Mesothelial cell of epicardium (in vitro differentiated cells): ENCODE measurements at regions not wholly inside any gene's neighbourhood (a gene's known extent, or its start where the extent isn't known, plus 50 kb on each side); places are given as distances from the start of the nearest gene placed in this dataset.
"Not testable (repeated sequence)": the region's sequence is repeated elsewhere in the genome, so short reads cannot be mapped to it uniquely, and the experiment has no call there.

Experiments used
- DNase-seq, 2 experiments: peaks; one replicate each; pipeline ENCODE4 v3.0.0; 2021; ENCODE audit warnings: low spot score in 2 of 2; ENCODE audit not compliant: unreplicated experiment in 2 of 2
- H3K27ac Mint-ChIP-seq: 2 replicates; pipeline ENCODE4 v1.8.0; 2021; ENCODE audit warnings: mixed read lengths
- H3K27me3 Mint-ChIP-seq: 2 replicates; pipeline ENCODE4 v1.8.0; 2021; ENCODE audit warnings: low read depth, mixed read lengths
- H3K36me3 Mint-ChIP-seq: 2 replicates; pipeline ENCODE4 v1.8.0; 2021; ENCODE audit warnings: mixed read lengths
- H3K4me1 Mint-ChIP-seq: 2 replicates; pipeline ENCODE4 v1.8.0; 2021; ENCODE audit warnings: mixed read lengths
- H3K4me3 Mint-ChIP-seq: 2 replicates; pipeline ENCODE4 v1.8.0; 2021; ENCODE audit warnings: mild to moderate bottlenecking, moderate library complexity, mixed read lengths
- H3K9me3 Mint-ChIP-seq: 2 replicates; pipeline ENCODE4 v1.8.0; 2021; ENCODE audit warnings: mixed read lengths
- TF ChIP-seq, protein P1 (sequence below): fragments of 200-600 bp; sonication (generic); IDR thresholded peaks from one replicate; pipeline ENCODE4 v1.5.0; 2021; ENCODE audit warnings: antibody characterized with exemption; ENCODE audit not compliant: unreplicated experiment

DNA sequence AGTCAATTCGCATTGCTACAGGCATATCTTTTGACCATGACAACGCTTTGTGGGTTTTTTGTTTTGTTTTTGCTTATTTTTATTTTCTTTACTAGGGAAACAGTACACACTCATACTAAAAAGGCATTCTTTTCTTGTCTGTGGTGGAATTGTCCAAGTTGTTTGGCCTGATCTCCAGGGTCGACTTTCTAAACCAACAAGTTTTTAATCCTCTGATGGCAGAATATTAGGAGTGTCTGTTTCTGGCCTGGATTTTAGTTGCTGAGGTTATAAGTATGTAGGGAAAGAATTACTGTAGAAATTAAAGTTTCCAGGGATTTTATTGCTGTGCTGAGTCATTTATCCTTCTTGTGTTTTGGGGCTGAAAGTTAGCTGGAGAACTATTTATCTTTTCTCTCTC is 218.5 kb downstream of the TAF11L14 start:
- Mint-ChIP-seq H3K4me1 (peaks cover 8% of the 10 kb centered on the region), H3K4me3 (no peak overlapping the region), H3K36me3 (no peaks in the 10 kb centered on the region), H3K27ac (no peak overlapping the region), H3K27me3 (no peaks in the 10 kb centered on the region), H3K9me3 (no peaks in the 10 kb centered on the region)
- TF ChIP-seq, protein P1, sequence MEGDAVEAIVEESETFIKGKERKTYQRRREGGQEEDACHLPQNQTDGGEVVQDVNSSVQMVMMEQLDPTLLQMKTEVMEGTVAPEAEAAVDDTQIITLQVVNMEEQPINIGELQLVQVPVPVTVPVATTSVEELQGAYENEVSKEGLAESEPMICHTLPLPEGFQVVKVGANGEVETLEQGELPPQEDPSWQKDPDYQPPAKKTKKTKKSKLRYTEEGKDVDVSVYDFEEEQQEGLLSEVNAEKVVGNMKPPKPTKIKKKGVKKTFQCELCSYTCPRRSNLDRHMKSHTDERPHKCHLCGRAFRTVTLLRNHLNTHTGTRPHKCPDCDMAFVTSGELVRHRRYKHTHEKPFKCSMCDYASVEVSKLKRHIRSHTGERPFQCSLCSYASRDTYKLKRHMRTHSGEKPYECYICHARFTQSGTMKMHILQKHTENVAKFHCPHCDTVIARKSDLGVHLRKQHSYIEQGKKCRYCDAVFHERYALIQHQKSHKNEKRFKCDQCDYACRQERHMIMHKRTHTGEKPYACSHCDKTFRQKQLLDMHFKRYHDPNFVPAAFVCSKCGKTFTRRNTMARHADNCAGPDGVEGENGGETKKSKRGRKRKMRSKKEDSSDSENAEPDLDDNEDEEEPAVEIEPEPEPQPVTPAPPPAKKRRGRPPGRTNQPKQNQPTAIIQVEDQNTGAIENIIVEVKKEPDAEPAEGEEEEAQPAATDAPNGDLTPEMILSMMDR = no peak
- DNase-seq = no peak

DNA sequence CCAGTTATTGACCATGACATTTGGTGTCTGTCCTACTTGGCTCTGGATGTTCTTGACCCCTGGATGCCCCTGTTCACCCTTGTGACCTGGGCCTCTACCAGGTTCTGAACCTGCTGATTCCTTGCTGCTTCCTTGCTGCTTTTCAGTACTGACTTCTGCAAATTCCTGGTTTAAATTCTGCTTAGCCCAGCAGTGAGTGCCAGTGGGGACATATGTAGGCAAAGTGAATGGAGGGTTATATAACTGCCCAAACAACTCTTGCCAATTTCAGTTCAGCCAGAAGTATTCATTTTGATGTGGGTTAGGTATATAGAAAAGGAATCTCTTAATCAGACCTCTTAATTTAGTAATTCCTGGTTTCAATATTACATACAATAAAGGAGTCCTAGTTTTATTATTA is 220.6 kb downstream of the TAF11L14 start:
- Mint-ChIP-seq H3K4me3 (no peak overlapping the region), H3K9me3 (no peaks in the 10 kb centered on the region), H3K27me3 (no peaks in the 10 kb centered on the region)

DNA sequence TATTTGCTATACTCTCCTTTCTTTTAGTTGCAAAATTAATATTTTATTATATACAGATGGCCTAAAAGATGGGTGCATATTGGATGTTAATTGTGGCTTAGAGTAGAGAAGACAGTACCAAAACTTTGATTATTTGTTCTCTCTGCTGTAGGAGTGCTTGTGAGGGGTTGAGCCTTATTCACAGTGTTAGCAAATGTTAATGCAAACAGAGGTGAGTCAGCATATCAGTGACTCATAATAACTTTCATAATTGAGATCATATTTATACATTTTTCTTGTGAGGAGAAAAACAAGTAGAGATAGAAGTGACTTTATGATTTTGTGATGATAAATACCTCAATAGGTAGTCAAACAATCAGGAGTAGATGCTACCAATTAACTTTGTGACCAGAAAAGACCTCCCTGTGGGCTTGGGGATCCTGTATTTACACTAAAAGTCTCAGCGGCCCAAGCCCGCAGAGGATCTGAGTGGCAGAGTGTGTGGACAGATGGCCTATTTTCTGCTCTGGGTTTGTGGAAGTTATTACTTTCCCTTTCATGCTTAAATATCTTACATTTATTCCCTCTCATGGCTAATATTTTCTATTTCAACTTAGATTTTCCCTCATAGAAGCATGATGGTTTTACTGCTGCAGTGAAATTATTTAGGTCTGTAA is 226.5 kb downstream of the TAF11L14 start:
- H3K4me1 Mint-ChIP-seq = no peaks in the 10 kb centered on the region
- peaks cover 5% of the 10 kb centered on the region for H3K36me3 Mint-ChIP-seq
- no peak overlapping the region for H3K4me3 Mint-ChIP-seq
- no peaks in the 10 kb centered on the region for H3K27me3 Mint-ChIP-seq
- TF ChIP-seq, protein P1 = no peak
- DNase-seq = no peak
- H3K9me3 Mint-ChIP-seq = peaks cover 13% of the 10 kb centered on the region
- H3K27ac Mint-ChIP-seq = no peak overlapping the region

More for the DNA sequence above, 220.6 kb downstream of the TAF11L14 start:
- TF ChIP-seq, protein P1 = no peak
- Mint-ChIP-seq H3K27ac (no peak overlapping the region), H3K36me3 (no peaks in the 10 kb centered on the region), H3K4me1 (peaks cover 8% of the 10 kb centered on the region)
- no peak for DNase-seq

DNA sequence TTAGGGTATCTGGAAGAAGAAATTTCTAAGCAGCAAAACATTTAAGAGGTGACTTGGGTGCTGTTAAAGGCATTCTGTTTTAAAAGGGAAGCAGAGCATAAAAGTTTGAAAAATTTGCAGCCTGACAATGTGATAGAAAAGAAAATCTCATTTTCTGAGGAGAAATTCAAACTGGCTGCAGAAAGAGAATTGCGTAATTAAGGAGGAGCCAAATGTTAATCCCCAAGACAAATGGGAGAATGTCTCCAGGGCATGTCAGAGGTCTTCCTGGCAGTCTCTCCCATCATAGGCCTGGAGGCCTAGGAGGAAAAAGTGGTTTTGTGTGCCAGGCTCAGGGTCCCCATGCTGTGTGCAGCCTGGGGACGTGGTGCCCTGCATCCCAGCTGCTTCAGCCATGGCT is 230.6 kb downstream of the TAF11L14 start:
- not testable (repeated sequence) for H3K36me3 Mint-ChIP-seq, H3K27me3 Mint-ChIP-seq, H3K27ac Mint-ChIP-seq, DNase-seq, H3K4me3 Mint-ChIP-seq, H3K4me1 Mint-ChIP-seq
- H3K9me3 Mint-ChIP-seq = peaks cover 48% of the 10 kb centered on the region

DNA sequence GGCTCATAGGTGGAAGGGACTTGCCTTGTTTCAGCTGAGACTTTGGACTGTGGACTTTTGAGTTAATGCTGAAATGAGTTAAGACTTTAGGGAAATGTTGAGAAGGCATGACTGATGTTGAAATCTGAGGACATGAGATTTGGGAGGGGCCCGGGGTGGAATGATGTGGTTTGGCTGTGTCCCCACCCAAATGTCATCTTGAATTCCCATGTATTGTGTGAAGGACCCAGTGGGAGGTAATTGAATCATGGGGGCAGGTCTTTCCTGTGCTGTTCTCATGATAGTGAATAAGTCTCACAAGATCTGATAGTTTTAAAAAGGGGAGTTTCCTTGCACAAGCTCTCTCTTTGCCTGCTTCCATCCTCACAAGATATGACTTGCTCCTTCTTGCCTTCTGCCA is 231.7 kb downstream of the TAF11L14 start:
- not testable (repeated sequence) for H3K4me3 Mint-ChIP-seq, H3K4me1 Mint-ChIP-seq, DNase-seq, H3K27me3 Mint-ChIP-seq, H3K36me3 Mint-ChIP-seq, H3K27ac Mint-ChIP-seq
- peaks cover 48% of the 10 kb centered on the region for H3K9me3 Mint-ChIP-seq

DNA sequence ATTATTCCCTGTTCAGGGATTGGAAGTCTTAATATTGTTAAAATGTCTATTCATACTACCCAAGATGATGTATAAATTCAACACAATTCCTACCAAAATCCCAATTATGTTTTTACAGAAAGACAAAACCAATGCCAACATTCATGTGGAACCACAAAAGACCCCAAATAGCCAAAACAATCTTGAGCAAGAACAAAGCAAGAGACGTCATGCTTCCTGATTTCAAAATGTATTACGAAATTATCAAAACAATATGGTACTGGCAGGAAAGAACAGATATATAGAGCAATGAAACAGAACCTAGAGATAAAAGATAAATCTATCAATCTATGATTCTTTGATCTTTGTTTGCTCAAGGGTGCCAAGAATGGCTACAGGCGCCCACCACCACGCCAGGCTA is 237.9 kb downstream of the TAF11L14 start:
- Mint-ChIP-seq H3K4me3 (no peak overlapping the region), H3K36me3 (no peaks in the 10 kb centered on the region), H3K4me1 (no peaks in the 10 kb centered on the region), H3K27ac (no peak overlapping the region), H3K27me3 (peaks cover 2% of the 10 kb centered on the region), H3K9me3 (peaks cover 22% of the 10 kb centered on the region)
- TF ChIP-seq, protein P1 = no peak
- DNase-seq = no peak

DNA sequence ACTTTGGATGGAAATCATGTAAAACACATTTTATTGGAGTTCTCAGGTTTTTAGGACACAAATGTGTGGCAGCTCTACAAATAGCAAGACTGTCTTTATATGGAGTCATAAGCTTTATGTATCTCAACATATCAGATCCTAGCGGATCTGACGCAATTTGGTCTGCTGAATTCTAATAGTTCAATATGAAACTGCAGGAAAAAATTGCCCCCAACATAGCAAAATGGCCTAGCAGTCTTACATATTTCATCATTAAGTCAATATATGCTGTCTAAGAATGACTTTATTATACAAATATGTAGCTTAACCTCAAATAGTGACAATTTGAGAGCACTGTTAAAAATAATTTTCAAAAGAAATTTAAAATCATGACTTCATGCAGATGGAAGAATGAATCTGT is 244.3 kb downstream of the TAF11L14 start:
- Mint-ChIP-seq H3K4me1 (no peaks in the 10 kb centered on the region), H3K4me3 (no peak overlapping the region), H3K9me3 (peaks cover 5% of the 10 kb centered on the region), H3K36me3 (no peaks in the 10 kb centered on the region), H3K27me3 (peaks cover 3% of the 10 kb centered on the region), H3K27ac (no peak overlapping the region)
- TF ChIP-seq, protein P1 = no peak
- DNase-seq = no peak
